ENCODE measurements at regions not wholly inside any gene's neighbourhood (a gene's known extent, or its start where the extent isn't known, plus 50 kb on each side); places are given as distances from the start of the nearest gene placed in this dataset.
A peak's percentile ranks its signal among the peaks of the same experiment; 100 is the strongest.

DNA sequence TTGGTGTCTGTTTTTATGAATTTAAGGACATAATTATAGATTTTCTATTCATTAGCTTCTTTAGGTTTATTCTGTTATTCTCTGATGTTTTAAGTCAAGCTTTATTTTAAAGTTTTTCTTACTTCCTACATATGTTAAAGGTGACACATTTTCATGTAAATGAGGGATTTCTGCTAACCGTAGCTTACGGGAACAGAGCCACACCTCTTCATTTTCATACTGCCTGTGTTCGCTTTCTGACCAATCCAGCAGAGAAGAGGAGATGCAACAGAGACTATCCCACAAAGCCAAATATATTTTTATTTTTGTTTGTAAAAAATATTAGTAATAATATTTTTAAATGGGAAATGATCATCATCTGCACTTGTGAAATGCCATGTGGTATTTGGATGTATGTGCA lies 774.1 kb downstream of the BRD1 start:
- H3K36me3 ChIP-seq: no peaks in the 10 kb centered on the region
- peaks cover 0 to 32% (median 0%) of the 10 kb centered on the region in 7 donors for H3K27me3 ChIP-seq (replicated peaks in 1 of 7)
- intact Hi-C loops (cut with DNase I; ENCODE audit: low total_unique reads): no loop called here
- H3K27ac ChIP-seq: no peak overlapping the region
- no peaks in the 10 kb centered on the region for H3K9me3 ChIP-seq
- H3K4me3 ChIP-seq: no peak overlapping the region
- 65 to 83% (median 66%) methylated on average over 3 of the region's 3 CpGs for WGBS, 5 donors
- no peaks in the 10 kb centered on the region for H3K4me1 ChIP-seq
- TF ChIP-seq, protein P1, sequence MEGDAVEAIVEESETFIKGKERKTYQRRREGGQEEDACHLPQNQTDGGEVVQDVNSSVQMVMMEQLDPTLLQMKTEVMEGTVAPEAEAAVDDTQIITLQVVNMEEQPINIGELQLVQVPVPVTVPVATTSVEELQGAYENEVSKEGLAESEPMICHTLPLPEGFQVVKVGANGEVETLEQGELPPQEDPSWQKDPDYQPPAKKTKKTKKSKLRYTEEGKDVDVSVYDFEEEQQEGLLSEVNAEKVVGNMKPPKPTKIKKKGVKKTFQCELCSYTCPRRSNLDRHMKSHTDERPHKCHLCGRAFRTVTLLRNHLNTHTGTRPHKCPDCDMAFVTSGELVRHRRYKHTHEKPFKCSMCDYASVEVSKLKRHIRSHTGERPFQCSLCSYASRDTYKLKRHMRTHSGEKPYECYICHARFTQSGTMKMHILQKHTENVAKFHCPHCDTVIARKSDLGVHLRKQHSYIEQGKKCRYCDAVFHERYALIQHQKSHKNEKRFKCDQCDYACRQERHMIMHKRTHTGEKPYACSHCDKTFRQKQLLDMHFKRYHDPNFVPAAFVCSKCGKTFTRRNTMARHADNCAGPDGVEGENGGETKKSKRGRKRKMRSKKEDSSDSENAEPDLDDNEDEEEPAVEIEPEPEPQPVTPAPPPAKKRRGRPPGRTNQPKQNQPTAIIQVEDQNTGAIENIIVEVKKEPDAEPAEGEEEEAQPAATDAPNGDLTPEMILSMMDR (IDR thresholded peaks at IDR 0.05 in 8 of 11, conservative IDR thresholded peaks at IDR 0.05 in 3 of 11): no peak
- TF ChIP-seq POLR2A (IDR thresholded peaks at IDR 0.05): no peak
- TF ChIP-seq POLR2AphosphoS5 (IDR thresholded peaks at IDR 0.05): no peak
- no peak for DNase-seq

DNA sequence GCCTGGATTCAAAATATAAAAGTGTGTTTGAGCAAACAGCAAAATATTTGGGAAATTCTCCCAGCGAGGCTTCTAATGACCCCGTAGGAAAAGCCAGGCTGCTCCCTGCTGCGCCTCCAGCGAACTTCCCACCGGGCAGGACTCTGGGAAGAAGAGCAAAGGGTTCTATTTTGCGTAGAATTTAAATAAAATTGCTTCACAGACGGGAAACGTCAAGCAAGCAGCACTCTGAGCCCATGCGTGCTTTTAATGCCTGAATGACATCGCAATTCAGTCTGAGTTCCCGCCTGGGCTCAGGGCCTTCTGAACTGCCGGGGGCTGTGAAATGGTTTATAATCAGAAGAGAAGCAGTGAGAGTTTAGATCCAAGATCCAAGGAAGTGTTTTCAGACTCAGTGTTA lies 775.1 kb downstream of the BRD1 start:
- H3K4me1 ChIP-seq: no peaks in the 10 kb centered on the region
- no peak for TF ChIP-seq POLR2AphosphoS5 (IDR thresholded peaks at IDR 0.05)
- no peak for TF ChIP-seq POLR2A (IDR thresholded peaks at IDR 0.05)
- TF ChIP-seq, protein P1 (IDR thresholded peaks at IDR 0.05 in 8 of 11, conservative IDR thresholded peaks at IDR 0.05 in 3 of 11): no peak
- no peaks in the 10 kb centered on the region for H3K9me3 ChIP-seq
- DNase-seq: no peak
- WGBS, 5 donors: 57 to 79% (median 65%) methylated on average over 12 of the region's 12 CpGs
- intact Hi-C loops (cut with DNase I; ENCODE audit: low total_unique reads): no loop called here
- peak overlapping the region in 6 of 8 donors; percentile 6 to 65 (median 22) for H3K4me3 ChIP-seq
- H3K36me3 ChIP-seq: no peaks in the 10 kb centered on the region
- peaks cover 0 to 30% (median 0%) of the 10 kb centered on the region in 7 donors for H3K27me3 ChIP-seq (replicated peaks in 1 of 7)
- H3K27ac ChIP-seq: no peak overlapping the region

DNA sequence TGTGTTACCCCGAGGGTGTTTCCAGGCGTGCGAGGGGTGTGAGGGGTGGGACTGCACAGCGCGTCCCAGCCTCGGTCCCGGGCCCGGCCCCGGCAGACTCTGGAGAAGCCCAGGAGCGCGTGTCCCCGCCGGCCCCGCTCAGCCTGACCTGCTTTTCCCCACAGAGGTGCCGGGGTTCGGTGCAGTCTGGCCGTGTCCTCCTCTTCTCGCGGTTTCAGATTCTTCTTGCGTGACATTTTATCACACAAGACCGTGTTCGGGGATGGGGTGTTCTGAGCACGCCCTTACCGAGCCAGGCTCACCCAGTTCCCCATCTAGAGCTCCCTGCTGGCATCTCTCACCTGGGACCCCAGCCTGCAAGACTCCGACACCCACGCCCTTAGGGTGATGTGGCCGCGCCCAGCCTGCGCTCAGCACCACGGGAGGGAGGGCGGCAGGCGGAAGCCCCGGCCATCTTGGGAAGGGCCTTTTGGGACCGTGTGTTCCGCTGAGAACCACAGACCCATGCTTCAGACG lies 775.6 kb downstream of the BRD1 start:
- Histone ChIP-seq H3K9me3 (no peaks in the 10 kb centered on the region), H3K27me3 (replicated peaks in 1 of 7) (peaks cover 0 to 33% (median 0%) of the 10 kb centered on the region in 7 donors), H3K36me3 (no peaks in the 10 kb centered on the region), H3K27ac (no peak overlapping the region), H3K4me3 (peak overlapping the region in 7 of 8 donors; percentile 6 to 65 (median 18)), H3K4me1 (no peaks in the 10 kb centered on the region)
- 38 to 70% (median 55%) methylated on average over 33 to 36 of the region's 36 CpGs for WGBS, 5 donors
- intact Hi-C loops (cut with DNase I; ENCODE audit: low total_unique reads): no loop called here
- no peak for DNase-seq
- TF ChIP-seq POLR2A (IDR thresholded peaks at IDR 0.05): no peak
- TF ChIP-seq POLR2AphosphoS5 (IDR thresholded peaks at IDR 0.05): peak; percentile 49 to 88 (median 82)

DNA sequence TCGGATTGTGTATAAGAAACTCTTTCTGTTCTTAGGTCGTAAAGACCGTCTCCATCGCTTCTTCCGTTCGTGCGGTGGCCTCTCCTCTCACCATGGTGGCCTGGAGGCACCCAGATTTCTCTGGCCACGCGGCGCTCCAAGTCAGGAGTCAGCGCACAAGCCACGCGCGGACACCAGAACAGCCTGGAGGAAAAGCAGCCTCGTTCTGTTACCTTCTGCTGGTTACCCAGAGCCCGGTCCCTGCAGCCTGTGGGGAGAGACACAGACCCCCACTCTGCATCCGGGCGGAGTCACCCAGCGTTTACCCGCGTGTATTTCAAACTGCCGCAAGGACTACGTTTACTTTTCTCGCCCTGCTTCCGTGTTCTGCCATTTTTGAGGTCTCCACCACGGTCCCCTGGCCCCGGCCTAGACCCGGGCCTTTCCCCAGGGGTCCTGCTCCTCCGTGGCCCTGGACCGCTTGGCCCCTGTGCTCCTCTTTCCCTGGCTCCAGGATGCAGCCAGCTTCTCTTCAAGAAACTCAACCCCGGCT lies 776.1 kb downstream of the BRD1 start:
- no peaks in the 10 kb centered on the region for H3K36me3 ChIP-seq
- H3K9me3 ChIP-seq: no peaks in the 10 kb centered on the region
- peaks cover 0 to 33% (median 0%) of the 10 kb centered on the region in 7 donors for H3K27me3 ChIP-seq (replicated peaks in 1 of 7)
- peak overlapping the region in 7 of 8 donors; percentile 6 to 65 (median 18) for H3K4me3 ChIP-seq
- 80 to 93% (median 84%) methylated on average over 31 of the region's 31 CpGs for WGBS, 5 donors
- no peak overlapping the region for H3K27ac ChIP-seq
- no peak for DNase-seq
- TF ChIP-seq POLR2AphosphoS5 (IDR thresholded peaks at IDR 0.05): no peak
- TF ChIP-seq, protein P1 (IDR thresholded peaks at IDR 0.05 in 8 of 11, conservative IDR thresholded peaks at IDR 0.05 in 3 of 11): no peak
- no peak for TF ChIP-seq POLR2A (IDR thresholded peaks at IDR 0.05)
- intact Hi-C loops (cut with DNase I; ENCODE audit: low total_unique reads): no loop called here
- no peaks in the 10 kb centered on the region for H3K4me1 ChIP-seq

All from spleen (tissue), 11 donors.